GM21526 (cell line): ENCODE measurements at regions not wholly inside any gene's neighbourhood (a gene's known extent, or its start where the extent isn't known, plus 50 kb on each side); places are given as distances from the start of the nearest gene placed in this dataset.
A peak's percentile ranks its signal among the peaks of the same experiment; 100 is the strongest.
"Not testable (repeated sequence)": the region's sequence is repeated elsewhere in the genome, so short reads cannot be mapped to it uniquely, and the experiment has no call there.

Experiments used
- ATAC-seq: cut with Tn5 transposase; IDR thresholded peaks from one replicate; pipeline ENCODE4 v1.9.1; 2021; ENCODE audit warnings: moderate library complexity; ENCODE audit not compliant: unreplicated experiment, low FRiP score

DNA sequence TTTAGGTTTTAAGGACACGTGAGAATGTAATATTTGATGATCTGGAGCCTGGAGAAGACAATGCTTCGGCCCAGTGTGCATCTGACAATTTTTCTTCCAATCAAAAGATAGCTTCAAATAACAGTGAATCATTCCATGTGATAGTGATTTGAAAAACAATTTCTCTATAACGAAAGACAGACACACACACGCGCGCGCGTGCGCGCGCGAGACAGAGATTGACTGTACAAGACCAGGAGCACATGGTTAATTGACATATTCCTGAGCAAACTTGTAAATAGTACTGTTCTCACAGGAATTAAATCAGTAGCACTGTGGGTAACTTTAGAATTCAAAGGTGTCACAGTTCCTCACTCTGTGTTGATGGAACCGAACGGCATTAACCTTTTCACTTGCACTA is 287.5 kb upstream of the LMO3 start:
- no peak for ATAC-seq

DNA sequence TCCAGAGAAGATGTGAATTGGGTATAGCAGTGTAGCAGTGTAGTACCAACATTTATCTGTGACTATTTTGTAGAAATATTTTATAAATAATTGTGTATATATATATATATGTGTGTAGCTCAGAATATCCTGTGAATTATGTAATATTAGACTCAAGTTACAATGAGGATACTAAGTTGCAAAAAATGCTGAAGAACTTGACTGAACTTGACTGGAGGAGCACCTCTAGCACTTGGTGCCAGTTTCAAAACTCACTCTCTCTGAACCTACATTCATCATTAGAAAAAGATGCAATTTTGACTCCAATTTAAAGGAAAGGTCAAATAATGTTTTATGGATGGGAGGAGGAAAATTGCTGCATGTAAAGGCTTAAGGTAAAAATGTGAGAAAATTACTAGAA is 285.7 kb upstream of the LMO3 start:
- ATAC-seq, result no peak

DNA sequence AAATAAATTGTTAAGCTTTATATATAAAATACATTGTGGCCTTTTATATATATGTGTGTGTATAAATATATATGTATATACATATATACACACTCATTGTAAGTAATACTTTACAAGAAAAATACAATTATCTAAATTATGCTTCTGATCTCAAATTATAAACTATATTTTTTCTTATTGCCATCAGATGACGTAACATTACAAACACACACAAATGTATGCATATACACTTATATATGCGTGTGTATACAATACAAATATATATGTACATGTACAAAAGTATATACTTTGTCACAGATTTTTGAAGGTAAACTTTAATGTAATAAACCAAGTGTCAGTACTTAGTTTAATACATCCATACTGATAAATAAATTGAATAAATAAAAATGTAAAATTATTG is 278.9 kb upstream of the LMO3 start:
- ATAC-seq, result no peak

DNA sequence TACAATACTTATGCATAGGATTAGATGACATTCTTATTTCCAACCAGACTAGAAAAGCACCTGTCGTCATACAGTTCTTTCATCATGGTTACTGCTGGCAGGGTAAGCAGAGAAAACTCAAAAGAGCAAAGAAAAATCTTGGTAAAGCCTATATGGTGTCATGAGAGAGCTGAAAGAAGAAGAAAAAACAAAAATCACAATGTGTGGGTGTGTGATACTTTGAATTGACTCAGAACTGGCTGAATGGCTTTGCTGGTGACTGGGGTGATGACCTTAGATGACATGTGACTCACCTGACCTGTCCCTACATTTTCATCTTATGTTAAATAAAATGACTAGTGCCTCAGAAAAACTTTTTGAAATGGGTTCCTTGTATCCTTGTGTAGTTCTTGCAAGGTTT is 278.1 kb upstream of the LMO3 start:
- ATAC-seq, result no peak

DNA sequence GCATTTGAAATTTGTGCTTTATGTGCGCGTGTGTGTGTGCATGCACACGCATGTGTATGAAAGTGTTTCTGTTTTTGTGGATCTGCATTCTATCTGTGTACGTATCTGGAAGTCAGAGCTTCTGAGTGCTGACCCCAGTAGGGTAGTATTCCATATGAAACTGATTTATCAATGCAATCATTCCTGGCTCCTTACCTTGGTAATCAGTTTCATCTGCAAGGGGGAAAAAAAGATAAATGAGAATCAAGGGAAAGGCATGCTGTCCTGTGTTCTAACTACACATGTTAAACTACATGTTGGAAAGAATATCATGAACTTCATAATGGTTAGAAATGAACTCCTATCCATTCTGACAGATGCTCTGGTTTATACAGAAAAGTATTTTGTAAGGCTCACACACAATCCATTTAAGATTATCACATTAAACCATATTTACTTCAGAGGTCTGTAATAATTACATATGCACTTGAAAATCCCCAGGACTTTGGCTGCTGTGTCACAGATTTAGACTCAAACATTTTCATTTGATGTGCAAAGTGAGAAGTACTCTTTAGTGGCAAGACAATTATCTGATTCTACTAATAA is 276.1 kb upstream of the LMO3 start:
- ATAC-seq, result no peak

DNA sequence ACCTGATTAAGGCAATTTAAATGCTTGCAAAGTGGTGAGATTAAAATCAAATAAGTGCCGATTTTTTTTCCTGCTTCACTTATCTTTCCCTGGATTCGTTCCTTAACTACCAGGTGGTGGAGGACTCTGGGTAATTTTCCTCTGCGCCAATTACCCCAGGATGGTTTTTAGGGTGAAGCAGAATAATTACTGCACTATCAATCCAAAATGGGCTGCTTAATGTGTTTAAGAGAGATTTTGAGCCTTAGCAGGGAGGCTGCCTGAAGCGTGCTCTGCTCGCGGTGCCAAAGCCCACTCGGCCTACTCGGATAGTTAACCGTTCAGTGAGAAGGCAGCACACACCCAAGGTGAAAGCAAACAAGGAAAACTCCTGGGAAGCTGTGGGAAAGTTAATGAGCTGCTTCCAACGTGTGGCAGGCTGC is 274.9 kb upstream of the LMO3 start:
- no peak for ATAC-seq

DNA sequence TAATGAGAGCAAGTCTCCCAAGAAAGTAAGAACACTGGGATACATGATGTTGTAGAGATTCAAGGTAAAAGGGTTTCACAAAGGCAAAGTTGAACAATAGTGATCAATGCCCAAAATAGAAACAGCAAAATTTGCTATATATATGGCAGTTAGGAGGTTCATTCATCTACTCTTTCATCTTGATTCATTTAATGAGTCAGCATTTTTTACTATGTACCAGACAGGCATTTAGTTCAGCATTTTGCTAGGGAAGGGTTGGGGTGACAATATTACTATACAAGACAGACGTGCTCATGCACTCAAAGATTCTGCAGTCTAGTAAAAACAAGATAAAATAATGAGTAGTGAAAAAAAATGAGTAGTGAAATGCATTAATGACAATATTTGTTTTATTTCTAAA is 264.9 kb upstream of the LMO3 start:
- ATAC-seq, result no peak

DNA sequence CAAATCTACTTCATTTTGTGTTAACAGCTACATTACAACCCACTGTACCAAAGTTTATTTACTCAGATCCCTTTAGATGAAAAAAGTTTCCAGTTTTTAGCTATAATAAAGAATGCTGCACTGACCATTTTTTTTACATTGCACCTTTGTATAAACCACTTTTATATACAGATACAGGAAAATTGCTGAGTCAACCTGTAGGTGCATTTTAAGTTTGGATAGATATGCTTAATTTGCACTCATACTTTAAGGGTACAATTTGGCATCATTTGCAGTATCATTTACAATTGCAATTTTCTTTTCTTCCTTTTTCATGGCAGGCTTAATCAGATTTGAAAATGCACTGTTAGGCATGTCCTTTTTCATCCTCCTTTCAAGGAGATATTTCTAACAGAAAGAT is 257.8 kb upstream of the LMO3 start:
- ATAC-seq, result no peak

DNA sequence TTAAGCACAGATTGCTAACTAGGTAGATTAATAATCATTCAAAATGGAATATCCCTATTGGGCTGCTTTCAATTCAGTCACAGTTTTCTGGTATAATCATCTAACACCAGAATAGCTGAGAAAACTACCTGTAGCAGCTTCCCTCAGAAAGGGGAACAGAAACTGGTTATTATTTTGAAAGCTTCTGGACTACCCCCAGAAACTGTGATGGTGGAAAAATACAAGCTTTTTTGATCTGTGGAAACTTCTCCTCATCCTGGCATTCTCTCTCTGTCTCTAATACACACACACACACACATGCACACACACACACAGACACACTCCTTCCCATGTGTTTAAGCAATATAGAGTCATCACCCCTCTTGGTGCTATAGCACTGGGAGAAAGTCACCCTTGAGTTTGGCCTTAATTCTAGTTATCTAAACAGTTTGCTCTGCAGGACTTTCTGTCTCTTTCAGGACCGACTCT is 251.5 kb upstream of the LMO3 start:
- ATAC-seq, result peak; percentile 96

DNA sequence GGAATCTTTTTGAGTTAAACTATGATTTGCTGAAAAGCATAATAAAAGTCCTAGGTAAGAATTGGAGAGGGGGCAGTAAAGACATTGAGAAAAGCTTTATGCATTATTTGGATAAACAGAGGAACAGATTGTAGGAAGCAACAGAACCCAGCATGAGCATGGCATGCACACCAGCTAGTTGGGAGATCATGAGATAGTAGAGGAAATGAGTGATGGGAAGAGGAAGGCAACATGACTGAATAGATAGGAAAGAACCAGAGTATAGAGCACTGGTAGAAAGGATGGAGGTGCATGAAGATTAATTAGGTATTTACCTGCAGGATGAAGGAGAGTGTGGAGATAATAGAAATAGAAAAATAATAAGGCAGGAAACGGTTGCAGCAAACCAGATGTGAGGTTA is 248.5 kb upstream of the LMO3 start:
- no peak for ATAC-seq

DNA sequence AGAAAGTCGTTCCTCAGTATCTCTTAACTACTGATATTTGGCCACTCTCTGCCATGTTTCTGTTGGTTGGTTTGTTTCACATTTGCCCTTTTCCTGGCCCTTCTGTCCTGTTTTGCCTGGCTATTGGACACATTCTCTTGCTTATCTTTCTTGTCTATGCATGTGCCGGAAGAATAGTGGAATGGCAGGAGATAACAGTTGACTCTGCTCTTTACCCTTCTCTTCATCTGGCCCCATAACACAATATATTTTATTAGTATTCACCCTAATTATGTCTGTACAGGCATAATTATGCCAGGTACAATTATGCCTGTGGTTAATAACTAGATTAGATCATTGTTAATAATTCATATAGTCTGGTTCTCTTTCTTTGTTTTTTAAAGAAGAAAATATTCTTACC is 243.5 kb upstream of the LMO3 start:
- no peak for ATAC-seq

DNA sequence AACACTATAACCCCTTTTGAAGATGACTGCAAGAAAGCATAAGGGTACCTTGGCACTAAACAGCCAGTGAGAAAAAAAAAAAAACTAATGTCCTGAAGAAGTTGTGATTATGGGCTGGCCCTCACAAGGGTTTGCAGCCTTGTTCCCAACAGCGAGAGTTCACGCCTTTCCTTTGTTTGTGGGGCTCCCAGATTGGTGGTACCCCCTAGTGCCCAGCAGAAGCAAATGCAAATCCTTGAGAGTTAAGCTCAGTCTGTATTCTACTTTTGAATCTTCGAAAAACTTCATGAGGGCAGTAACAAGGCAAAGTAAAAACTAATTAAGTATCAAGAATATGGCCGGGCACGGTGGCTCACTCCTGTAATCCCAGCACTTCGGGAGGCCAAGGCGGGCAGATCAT is 238.9 kb upstream of the LMO3 start:
- ATAC-seq, result no peak

DNA sequence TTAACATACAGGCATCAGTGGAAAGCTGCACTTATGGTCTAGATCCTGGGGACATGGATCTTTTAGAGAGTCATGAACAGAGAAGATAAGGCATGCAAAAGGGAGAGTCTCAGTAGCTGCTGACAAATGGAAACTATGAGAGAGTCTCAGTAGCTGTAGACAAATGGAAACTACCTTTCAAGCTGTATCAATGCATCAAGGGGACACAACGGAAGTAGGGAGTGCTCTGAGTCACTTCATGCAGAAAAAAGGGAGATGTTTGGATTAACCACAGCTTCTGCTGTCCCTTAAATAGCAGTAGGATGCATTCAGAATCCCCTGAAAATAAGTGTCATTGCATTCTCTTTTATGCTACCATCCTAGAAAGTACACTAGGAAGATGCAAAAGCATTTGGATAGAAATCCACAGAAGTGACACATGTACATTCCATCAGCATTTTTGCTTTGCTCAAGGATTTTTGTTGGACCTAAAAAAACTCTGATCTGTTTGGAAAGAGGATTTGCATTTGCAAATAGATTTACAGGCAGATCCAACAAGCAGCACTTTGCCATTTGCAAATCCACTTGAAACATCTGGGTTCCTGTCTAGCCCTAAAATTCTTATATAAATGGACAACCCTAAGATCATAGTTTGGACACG is 227.5 kb upstream of the LMO3 start:
- ATAC-seq, result no peak

DNA sequence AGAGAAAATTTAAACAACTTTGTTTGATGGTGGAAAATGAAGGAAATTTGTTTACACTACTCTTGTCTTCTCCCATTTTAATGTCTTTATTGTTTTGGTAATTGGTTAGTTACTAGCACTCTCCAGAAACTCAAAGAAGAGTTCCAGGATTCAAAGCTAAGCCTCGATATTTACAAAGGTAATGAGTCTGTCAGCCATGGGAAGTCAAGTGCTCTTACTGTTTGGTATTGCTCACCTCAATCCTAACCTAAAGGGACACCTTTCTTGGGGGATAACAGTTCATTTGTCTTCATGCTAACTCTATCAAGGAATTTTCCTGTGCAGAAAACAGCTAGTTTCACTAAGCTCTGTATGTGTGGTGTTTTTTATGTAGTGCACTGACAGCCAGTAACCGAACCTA is 222.9 kb upstream of the LMO3 start:
- ATAC-seq, result no peak

DNA sequence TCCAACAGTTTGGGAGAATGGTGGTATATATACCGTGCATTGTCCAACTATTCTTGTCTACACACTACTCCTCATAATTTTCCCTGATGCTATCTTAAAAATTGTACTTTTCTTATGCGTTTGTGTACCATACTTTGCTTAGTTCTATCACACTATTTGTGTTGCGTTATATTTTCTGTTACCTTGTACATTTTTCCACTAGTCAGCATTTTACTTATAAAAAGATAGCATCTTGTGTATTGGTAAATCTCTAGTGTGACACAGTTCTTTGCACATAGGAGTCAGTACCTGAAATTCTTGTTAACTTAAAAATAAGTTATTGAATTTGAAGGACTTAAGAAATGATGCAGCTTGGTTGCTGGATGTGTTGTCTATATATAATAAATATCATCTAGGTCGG is 201.8 kb upstream of the LMO3 start:
- ATAC-seq, result no peak

DNA sequence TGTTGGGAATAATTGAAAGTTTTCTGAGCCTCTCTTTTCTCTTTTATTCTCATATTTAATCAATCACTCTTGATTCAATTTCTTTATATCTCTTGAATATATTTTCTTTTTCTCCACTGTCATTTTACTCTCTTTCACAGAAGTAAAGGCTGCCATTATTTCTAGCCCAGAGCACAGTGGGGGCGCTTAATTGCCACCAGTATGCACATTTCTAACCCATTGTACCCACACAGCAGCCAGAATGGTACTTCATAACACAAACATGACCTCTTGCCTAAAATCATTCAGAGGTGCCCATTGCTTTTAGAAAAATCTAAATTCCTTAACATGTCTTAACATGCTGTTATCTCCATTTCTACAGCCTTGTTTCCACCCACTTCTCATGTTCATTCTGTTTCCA is 190.2 kb upstream of the LMO3 start:
- no peak for ATAC-seq

DNA sequence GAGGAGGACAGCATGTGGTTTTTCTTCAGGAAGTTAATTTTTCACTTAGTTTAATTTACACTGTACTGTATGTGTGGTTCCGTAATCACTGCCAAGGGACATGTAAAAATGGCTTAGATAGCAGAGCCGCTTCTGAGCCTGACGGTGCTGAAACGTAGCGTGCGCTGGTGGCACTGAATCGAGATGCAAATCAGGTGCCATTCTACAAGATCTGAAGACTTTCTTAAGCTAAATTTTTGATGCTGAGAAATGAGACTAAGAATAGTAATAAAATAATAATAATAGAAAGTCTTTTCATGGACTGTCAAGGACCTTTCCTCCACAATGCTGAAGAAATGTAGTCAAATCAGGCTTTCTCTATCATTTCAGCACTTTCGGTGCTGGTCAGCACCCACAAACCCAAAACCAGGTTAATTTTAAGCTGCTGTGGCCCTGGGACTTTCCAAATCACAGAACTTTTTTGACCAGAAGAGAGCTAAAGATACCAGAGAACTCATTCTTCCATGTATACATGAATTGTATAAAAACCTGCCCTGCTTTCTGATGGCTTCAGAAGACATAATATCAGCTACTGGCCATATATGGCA is 183.3 kb upstream of the LMO3 start:
- no peak for ATAC-seq

DNA sequence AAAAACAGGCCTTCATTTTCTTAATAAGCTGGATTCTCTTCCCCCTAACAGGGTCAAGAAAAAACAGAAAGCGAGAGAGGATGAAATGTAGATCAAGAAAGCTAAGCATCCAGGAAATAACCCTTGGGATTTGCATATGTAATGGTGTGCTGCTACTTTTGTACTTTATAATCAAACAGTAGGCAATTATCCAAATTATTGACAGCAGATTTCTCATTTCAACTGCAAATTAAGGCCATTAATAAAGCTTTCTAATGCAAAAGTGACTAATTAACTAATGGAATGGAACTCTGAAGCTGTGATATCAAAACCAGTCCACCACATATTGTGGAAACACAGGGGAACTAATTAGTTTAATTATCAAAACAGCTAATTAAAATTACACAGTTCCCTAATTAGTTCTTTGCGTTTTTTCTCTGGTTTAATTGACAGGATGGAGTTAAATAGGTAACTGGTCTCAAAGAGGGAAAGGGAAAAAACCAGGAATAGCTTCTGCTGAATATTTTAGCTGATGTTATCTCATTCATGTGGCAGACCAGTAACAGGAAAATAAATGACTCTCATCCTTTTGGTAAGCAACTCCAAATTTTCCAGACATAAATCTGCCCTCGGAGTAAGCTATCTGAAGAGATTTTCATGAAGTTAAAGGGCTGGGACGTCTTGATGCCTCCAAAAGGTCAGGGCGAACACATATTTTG is 182.7 kb upstream of the LMO3 start:
- ATAC-seq, result no peak

DNA sequence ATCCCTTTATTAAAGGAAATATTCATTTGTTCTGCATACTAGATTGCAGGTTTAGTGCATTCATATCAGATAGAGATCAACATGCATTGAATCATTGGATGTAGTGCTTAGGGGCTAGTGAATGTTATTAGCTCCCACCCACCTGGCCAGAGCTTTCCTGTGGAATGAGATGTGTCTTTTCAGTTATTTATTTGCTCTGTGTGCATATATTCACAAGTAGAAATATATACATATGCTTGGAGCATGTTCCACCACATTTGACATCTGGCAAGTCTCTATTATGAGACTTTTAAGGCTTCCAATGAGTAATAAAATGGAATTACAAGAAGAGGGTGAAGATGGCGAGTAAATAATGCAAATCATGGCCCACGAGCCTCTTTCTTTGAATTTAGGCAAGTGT is 180.0 kb upstream of the LMO3 start:
- ATAC-seq, result no peak

DNA sequence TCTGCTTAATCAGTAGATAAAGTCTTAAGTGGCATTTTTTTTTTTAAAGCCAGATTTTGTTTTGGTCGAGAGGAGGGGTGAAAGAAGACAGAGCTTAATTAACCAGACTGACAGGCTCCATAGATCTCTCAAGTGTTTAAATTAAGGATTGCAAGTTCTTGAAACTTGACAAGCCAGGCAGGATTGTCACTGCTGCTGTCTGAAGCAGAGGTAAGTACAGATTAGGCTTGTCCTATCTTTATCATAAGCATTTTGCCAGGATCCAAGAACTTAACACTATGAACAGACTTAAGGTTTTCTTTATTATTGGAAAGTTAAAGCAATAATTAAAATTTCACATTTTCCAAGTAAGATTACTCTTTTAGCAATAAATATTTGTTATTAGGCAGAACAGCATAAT is 179.6 kb upstream of the LMO3 start:
- ATAC-seq, result no peak

DNA sequence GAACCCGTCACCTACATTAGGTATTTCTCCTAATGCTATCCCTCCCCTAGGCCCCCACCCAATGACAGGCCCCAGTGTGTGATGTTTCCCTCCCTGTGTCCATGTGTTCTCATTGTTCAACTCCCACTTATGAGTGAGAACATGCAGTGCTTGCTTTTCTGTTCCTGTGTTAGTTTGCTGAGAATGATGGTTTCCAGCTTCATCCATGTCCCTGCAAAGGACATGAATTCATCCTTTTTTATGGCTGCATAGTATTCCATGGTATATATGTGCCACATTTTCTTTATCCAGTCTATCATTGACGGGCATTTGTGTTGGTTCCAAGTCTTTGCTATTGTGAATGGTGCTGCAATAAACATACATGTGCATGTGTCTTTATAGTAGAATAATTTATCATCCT is 163.2 kb upstream of the LMO3 start:
- not testable (repeated sequence) for ATAC-seq

DNA sequence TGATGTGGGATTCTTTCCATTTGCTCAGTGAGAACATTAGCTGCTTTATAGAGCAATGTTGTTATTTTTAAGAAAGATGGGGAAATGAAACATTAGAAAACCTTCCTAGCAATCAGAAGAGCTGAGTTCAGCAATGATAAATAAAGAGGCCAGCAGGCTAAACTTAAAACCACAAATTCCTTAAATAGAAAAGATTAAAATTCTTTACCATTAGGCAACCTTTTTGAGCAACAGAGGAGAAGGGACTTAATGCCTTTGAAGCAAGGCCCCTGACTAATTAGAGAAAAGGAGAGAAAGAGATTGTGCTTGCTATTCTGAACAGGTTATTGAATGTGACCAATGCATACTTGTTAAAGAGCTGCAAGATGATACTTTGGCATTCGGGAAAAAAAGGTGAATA is 160.8 kb upstream of the LMO3 start:
- no peak for ATAC-seq
